ENCODE measurements at regions not wholly inside any gene's neighbourhood (a gene's known extent, or its start where the extent isn't known, plus 50 kb on each side); places are given as distances from the start of the nearest gene placed in this dataset.

- DNase-seq (ENCODE audit: low spot score), result no peak
These were observed 84.5 kb upstream of the FYN start for GRCh38 chr6:111957623-111958315.

GRCh38 chr6:111958534-111958933, 85.3 kb upstream of the FYN start:
- DNase-seq (ENCODE audit: low spot score), result no peak

GRCh38 chr6:111959766-111960165, 86.5 kb upstream of the FYN start:
- DNase-seq (ENCODE audit: low spot score), result no peak

- no peak for DNase-seq (ENCODE audit: low spot score)
These were observed 86.8 kb upstream of the CCN6 start for GRCh38 chr6:111967131-111967530.

GRCh38 chr6:111970426-111970825, 83.5 kb upstream of the CCN6 start:
- DNase-seq (ENCODE audit: low spot score), result no peak

- DNase-seq (ENCODE audit: low spot score), result no peak
These were observed 82.6 kb upstream of the CCN6 start for GRCh38 chr6:111971181-111971841.

- no peak for DNase-seq (ENCODE audit: low spot score)
These were observed 81.9 kb upstream of the CCN6 start for GRCh38 chr6:111971866-111972532.

GRCh38 chr6:111972745-111973117, 81.2 kb upstream of the CCN6 start:
- DNase-seq (ENCODE audit: low spot score), result no peak

- no peak for DNase-seq (ENCODE audit: low spot score)
These were observed 80.7 kb upstream of the CCN6 start for GRCh38 chr6:111973118-111973761.

- DNase-seq (ENCODE audit: low spot score), result no peak
These were observed 79.8 kb upstream of the CCN6 start for GRCh38 chr6:111973927-111974639.

GRCh38 chr6:111975466-111975865, 78.4 kb upstream of the CCN6 start:
- DNase-seq (ENCODE audit: low spot score), result no peak

GRCh38 chr6:111976139-111976538, 77.8 kb upstream of the CCN6 start:
- DNase-seq (ENCODE audit: low spot score), result no peak

- DNase-seq (ENCODE audit: low spot score), result no peak
These were observed 75.3 kb upstream of the CCN6 start for GRCh38 chr6:111978532-111979149.

GRCh38 chr6:111979633-111980032, 74.3 kb upstream of the CCN6 start:
- no peak for DNase-seq (ENCODE audit: low spot score)

- no peak for DNase-seq (ENCODE audit: low spot score)
These were observed 73.8 kb upstream of the CCN6 start for GRCh38 chr6:111980143-111980542.

GRCh38 chr6:111980971-111981840, 72.7 kb upstream of the CCN6 start:
- DNase-seq (ENCODE audit: low spot score), result no peak

- no peak for DNase-seq (ENCODE audit: low spot score)
These were observed 71.2 kb upstream of the CCN6 start for GRCh38 chr6:111982681-111983080.

- DNase-seq (ENCODE audit: low spot score), result no peak
These were observed 70.7 kb upstream of the CCN6 start for GRCh38 chr6:111983193-111983592.

- no peak for DNase-seq (ENCODE audit: low spot score)
These were observed 69.8 kb upstream of the CCN6 start for GRCh38 chr6:111984081-111984480.

GRCh38 chr6:111984516-111985201, 69.2 kb upstream of the CCN6 start:
- no peak for DNase-seq (ENCODE audit: low spot score)

Data from ureter (tissue), 1 donor.